ENCODE measurements at regions not wholly inside any gene's neighbourhood (a gene's known extent, or its start where the extent isn't known, plus 50 kb on each side); places are given as distances from the start of the nearest gene placed in this dataset.

GRCh38 chr14:71551291-71551950, 380.8 kb upstream of the RGS6 start:
- TF ChIP-seq CTCF (IDR thresholded peaks at IDR 0.05; ENCODE audit: low read depth, low read length, missing input control) (no peak), EGR1 (IDR thresholded peaks at IDR 0.05; ENCODE audit: low read depth in 2 of 2) (no peak), TAF1 (conservative IDR thresholded peaks at IDR 0.05) (no peak), RAD21 (IDR thresholded peaks at IDR 0.05) (no peak), GABPA (IDR thresholded peaks at IDR 0.05 in 1 of 2, conservative IDR thresholded peaks at IDR 0.05 in 1 of 2) (no peak), YY1 (IDR thresholded peaks at IDR 0.05) (no peak), SP1 (IDR thresholded peaks at IDR 0.05) (no peak), JUND (IDR thresholded peaks at IDR 0.05) (no peak), HNF4G (IDR thresholded peaks at IDR 0.05) (no peak)
- TF ChIP-seq, protein P1, sequence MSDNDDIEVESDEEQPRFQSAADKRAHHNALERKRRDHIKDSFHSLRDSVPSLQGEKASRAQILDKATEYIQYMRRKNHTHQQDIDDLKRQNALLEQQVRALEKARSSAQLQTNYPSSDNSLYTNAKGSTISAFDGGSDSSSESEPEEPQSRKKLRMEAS (IDR thresholded peaks at IDR 0.05), result no peak
- TF ChIP-seq, protein P2, sequence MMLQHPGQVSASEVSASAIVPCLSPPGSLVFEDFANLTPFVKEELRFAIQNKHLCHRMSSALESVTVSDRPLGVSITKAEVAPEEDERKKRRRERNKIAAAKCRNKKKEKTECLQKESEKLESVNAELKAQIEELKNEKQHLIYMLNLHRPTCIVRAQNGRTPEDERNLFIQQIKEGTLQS (IDR thresholded peaks at IDR 0.05), result no peak
- TF ChIP-seq, protein P3, sequence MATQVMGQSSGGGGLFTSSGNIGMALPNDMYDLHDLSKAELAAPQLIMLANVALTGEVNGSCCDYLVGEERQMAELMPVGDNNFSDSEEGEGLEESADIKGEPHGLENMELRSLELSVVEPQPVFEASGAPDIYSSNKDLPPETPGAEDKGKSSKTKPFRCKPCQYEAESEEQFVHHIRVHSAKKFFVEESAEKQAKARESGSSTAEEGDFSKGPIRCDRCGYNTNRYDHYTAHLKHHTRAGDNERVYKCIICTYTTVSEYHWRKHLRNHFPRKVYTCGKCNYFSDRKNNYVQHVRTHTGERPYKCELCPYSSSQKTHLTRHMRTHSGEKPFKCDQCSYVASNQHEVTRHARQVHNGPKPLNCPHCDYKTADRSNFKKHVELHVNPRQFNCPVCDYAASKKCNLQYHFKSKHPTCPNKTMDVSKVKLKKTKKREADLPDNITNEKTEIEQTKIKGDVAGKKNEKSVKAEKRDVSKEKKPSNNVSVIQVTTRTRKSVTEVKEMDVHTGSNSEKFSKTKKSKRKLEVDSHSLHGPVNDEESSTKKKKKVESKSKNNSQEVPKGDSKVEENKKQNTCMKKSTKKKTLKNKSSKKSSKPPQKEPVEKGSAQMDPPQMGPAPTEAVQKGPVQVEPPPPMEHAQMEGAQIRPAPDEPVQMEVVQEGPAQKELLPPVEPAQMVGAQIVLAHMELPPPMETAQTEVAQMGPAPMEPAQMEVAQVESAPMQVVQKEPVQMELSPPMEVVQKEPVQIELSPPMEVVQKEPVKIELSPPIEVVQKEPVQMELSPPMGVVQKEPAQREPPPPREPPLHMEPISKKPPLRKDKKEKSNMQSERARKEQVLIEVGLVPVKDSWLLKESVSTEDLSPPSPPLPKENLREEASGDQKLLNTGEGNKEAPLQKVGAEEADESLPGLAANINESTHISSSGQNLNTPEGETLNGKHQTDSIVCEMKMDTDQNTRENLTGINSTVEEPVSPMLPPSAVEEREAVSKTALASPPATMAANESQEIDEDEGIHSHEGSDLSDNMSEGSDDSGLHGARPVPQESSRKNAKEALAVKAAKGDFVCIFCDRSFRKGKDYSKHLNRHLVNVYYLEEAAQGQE (IDR thresholded peaks at IDR 0.05), result no peak
